ENCODE measurements at regions not wholly inside any gene's neighbourhood (a gene's known extent, or its start where the extent isn't known, plus 50 kb on each side); places are given as distances from the start of the nearest gene placed in this dataset.

- Histone ChIP-seq H3K9me3 (ENCODE audit: control insufficient read depth, insufficient read depth, low read length) (peaks cover 4% of the 10 kb centered on the region), H3K4me1 (ENCODE audit: control insufficient read depth, insufficient read depth, low read length) (no peaks in the 10 kb centered on the region), H3K36me3 (ENCODE audit: control insufficient read depth, insufficient read depth, low read length) (no peaks in the 10 kb centered on the region), H3K4me3 (ENCODE audit: low read depth, low read length) (no peak overlapping the region), H3K27ac (ENCODE audit: low read depth, low read length) (no peak overlapping the region), H3K27me3 (ENCODE audit: control insufficient read depth, insufficient read depth, low read length) (no peaks in the 10 kb centered on the region)
- 85% methylated on average over 9 of the region's 9 CpGs for WGBS (ENCODE audit: insufficient coverage)
- DNase-seq (ENCODE audit: low read depth in 4 of 6, low spot score in 6 of 6): no peak
Measured at GRCh38 chr10:131803860-131804425, 96.9 kb upstream of the PPP2R2D start.

DNA sequence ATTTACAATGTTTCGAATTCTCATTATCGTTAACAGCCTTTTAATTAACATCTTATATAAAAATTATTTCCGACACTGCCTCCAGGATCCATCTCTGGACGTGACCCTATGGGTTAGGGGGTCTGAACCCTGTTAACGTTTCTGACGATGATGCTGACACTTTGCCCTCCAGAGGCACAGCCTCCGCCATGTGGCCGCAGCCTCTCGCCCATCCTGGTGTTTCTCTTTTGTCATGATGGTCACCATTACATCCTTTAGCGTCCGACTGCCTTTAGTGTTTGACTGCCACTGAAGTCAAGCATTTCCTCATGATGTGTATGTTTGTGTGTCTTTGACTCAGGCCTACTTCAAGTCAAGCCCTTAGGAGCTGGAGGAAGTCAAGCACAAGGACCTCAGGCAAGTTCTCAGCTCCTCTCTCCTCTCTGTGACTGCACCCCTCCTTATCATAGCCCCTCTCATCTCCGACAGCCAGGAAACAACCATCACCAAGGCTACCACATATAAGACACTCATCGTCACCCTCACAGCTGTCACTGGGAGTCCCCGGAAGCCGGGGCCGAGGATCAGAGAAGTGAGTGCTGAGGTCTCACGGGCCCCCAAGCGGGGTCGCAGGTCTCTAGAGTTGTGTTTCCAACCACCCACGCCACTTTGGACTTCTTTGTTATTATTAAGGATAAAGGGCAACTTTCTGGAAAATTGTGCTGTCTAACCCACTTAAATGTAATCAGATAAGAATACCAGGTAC lies 96.1 kb upstream of the PPP2R2D start:
- Histone ChIP-seq H3K9me3 (ENCODE audit: control insufficient read depth, insufficient read depth, low read length) (peaks cover 1% of the 10 kb centered on the region), H3K36me3 (ENCODE audit: control insufficient read depth, insufficient read depth, low read length) (no peaks in the 10 kb centered on the region), H3K27ac (ENCODE audit: low read depth, low read length) (no peak overlapping the region), H3K27me3 (ENCODE audit: control insufficient read depth, insufficient read depth, low read length) (no peaks in the 10 kb centered on the region), H3K4me3 (ENCODE audit: low read depth, low read length) (no peak overlapping the region), H3K4me1 (ENCODE audit: control insufficient read depth, insufficient read depth, low read length) (no peaks in the 10 kb centered on the region)
- DNase-seq (ENCODE audit: low read depth in 4 of 6, low spot score in 6 of 6): no peak
- 90% methylated on average over 15 of the region's 20 CpGs for WGBS (ENCODE audit: insufficient coverage)

DNA sequence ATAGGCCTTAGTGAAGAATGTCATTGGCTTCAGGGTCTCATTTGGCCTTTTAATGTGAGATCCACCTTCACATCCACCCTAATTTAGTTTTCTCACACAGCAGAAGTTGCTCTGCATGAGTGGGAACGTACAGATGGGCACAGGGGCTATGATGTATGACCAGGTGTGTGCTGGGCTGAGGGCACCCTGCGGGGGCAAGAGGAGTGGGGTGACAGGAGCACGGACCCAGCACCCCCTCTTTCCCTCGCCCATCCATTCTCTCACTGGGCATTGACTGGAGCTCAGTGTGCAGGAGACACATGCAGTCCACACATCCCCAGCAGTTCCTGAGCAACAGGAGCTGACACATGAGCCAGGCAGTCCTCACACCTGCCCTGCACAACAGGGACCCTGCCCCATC lies 95.1 kb upstream of the PPP2R2D start:
- DNase-seq (ENCODE audit: low read depth in 4 of 6, low spot score in 6 of 6): no peak
- no peaks in the 10 kb centered on the region for H3K36me3 ChIP-seq (ENCODE audit: control insufficient read depth, insufficient read depth, low read length)
- H3K9me3 ChIP-seq (ENCODE audit: control insufficient read depth, insufficient read depth, low read length): no peaks in the 10 kb centered on the region
- H3K27me3 ChIP-seq (ENCODE audit: control insufficient read depth, insufficient read depth, low read length): no peaks in the 10 kb centered on the region
- no peak overlapping the region for H3K27ac ChIP-seq (ENCODE audit: low read depth, low read length)
- no peaks in the 10 kb centered on the region for H3K4me1 ChIP-seq (ENCODE audit: control insufficient read depth, insufficient read depth, low read length)
- H3K4me3 ChIP-seq (ENCODE audit: low read depth, low read length): no peak overlapping the region
- 75% methylated on average over 3 of the region's 4 CpGs for WGBS (ENCODE audit: insufficient coverage)

DNA sequence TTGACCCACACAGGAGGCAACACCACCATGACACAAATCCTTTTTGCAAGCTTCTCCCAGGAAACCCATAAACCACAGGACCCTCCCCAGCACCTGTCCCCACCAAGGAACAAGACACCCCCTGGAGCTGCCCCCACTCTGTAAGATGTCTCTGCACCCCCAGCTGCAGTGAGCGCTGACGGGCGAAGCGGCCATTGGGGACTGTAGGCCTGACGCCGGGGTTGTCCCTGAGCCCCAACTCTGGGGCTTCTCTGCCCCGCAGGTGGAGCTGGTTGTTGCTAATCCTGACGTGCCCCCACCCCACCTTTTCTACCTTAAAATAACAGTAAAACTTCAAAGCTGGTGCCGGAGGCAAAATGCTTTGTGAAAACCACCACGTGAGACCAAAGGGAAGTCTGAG lies 94.7 kb upstream of the PPP2R2D start:
- Histone ChIP-seq H3K36me3 (ENCODE audit: control insufficient read depth, insufficient read depth, low read length) (no peaks in the 10 kb centered on the region), H3K4me1 (ENCODE audit: control insufficient read depth, insufficient read depth, low read length) (no peaks in the 10 kb centered on the region), H3K27me3 (ENCODE audit: control insufficient read depth, insufficient read depth, low read length) (no peaks in the 10 kb centered on the region), H3K4me3 (ENCODE audit: low read depth, low read length) (no peak overlapping the region), H3K27ac (ENCODE audit: low read depth, low read length) (no peak overlapping the region), H3K9me3 (ENCODE audit: control insufficient read depth, insufficient read depth, low read length) (no peaks in the 10 kb centered on the region)
- WGBS (ENCODE audit: insufficient coverage): 80% methylated on average over 10 of the region's 10 CpGs
- no peak for DNase-seq (ENCODE audit: low read depth in 4 of 6, low spot score in 6 of 6)

DNA sequence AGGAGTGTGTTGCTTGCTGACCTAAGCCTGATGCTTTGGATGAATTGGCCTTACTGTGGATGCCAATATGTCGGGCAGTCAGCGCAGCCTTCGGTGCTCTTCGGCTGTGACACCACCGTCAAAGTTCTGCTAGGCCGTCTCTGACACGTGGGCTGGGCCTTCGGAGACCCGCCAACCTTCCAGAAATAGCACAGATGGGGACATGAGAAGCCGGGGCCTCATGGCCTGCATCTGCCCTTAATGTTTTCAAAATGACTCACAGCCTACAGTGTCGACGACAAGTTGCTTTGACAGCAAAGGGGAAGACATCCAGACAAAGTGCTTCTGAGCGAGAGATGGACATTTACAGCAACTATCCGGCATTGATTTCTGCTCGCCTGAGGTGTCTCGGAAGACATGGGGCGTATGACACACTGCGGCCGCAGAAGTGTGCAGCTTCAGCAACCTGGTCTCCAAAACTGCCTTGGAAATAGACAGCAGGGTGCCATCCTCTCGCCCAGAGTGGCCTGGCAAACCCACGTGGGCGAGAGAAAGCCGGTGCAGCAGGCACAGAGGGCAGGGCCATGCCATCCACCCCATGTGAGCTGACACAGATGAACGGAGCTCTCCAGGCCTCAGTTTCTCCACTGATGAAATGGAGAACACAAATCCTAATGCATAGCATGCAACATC lies 94.0 kb upstream of the PPP2R2D start:
- Histone ChIP-seq H3K4me3 (ENCODE audit: low read depth, low read length) (no peak overlapping the region), H3K4me1 (ENCODE audit: control insufficient read depth, insufficient read depth, low read length) (no peaks in the 10 kb centered on the region), H3K27me3 (ENCODE audit: control insufficient read depth, insufficient read depth, low read length) (no peaks in the 10 kb centered on the region), H3K27ac (ENCODE audit: low read depth, low read length) (no peak overlapping the region), H3K9me3 (ENCODE audit: control insufficient read depth, insufficient read depth, low read length) (no peaks in the 10 kb centered on the region), H3K36me3 (ENCODE audit: control insufficient read depth, insufficient read depth, low read length) (no peaks in the 10 kb centered on the region)
- 83% methylated on average over 23 of the region's 24 CpGs for WGBS (ENCODE audit: insufficient coverage)
- no peak for DNase-seq (ENCODE audit: low read depth in 4 of 6, low spot score in 6 of 6)

DNA sequence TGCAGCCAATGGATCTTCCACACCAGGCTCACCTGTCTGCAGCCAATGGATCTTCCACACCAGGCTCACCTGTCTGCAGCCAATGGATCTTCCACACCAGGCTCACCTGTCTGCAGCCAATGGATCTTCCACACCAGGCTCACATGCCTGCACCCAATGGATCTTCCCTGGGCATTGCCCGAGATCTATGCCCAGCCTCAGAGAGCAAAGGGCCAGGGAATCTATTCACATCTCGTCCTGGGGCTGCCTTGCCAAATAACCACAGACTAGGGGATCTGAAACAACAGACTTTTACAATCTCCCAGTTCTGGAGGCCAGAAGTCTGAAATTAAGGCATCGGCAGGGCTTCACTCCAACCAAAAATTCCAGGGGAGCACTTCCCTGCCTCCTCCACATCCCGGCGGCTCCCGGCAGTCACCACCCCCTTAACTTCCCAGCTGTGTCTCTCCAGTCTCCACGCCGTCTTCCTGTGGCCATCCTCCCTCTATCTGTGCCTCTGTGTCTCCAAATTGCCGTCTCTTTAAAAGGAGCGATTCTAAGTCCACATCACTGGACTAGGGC lies 92.4 kb upstream of the PPP2R2D start:
- Histone ChIP-seq H3K9me3 (ENCODE audit: control insufficient read depth, insufficient read depth, low read length) (no peaks in the 10 kb centered on the region), H3K4me1 (ENCODE audit: control insufficient read depth, insufficient read depth, low read length) (no peaks in the 10 kb centered on the region), H3K27ac (ENCODE audit: low read depth, low read length) (no peak overlapping the region), H3K4me3 (ENCODE audit: low read depth, low read length) (no peak overlapping the region), H3K27me3 (ENCODE audit: control insufficient read depth, insufficient read depth, low read length) (no peaks in the 10 kb centered on the region), H3K36me3 (ENCODE audit: control insufficient read depth, insufficient read depth, low read length) (no peaks in the 10 kb centered on the region)
- WGBS (ENCODE audit: insufficient coverage): 88% methylated on average over 10 of the region's 10 CpGs
- no peak for DNase-seq (ENCODE audit: low read depth in 4 of 6, low spot score in 6 of 6)

DNA sequence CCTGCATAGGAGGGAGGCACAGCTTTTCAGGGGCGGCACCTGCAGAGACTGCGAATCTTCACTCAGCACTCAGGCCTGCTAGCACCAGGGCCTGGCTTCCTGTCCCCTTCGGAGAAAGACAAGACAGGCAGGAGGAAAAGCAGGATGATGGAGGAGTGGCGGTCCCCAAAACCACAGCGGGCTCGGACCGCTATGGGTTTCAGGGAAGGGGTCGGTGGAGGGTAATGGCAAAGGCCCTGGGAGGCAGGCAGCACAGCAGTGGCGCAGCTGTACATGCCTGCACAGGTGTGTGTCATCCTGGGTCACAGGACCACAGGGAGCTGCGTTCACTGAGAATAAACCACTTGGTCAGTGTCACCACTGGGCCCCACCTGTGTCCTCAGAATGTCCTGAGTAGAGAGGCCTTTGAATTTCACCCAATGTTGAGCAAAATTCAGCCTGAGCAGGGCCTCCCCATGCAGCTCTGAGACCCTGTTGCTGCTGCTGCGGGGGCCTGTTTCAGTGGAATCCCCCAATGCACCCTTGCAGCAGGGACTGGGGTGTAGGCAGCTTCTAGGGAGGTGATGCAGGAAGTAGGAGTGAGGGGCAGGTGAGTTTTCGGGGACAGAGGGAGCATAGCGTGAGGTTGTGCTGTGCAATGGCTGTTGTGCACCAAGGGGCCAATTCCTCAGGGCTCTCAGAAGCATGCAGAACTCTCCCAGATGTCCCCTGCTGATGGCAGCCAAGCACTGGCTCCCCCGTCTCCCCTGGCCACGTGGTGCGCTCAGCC lies 90.6 kb upstream of the PPP2R2D start:
- Histone ChIP-seq H3K27ac (ENCODE audit: low read depth, low read length) (no peak overlapping the region), H3K9me3 (ENCODE audit: control insufficient read depth, insufficient read depth, low read length) (no peaks in the 10 kb centered on the region), H3K27me3 (ENCODE audit: control insufficient read depth, insufficient read depth, low read length) (no peaks in the 10 kb centered on the region), H3K36me3 (ENCODE audit: control insufficient read depth, insufficient read depth, low read length) (no peaks in the 10 kb centered on the region), H3K4me1 (ENCODE audit: control insufficient read depth, insufficient read depth, low read length) (no peaks in the 10 kb centered on the region), H3K4me3 (ENCODE audit: low read depth, low read length) (no peak overlapping the region)
- 83% methylated on average over 16 of the region's 16 CpGs for WGBS (ENCODE audit: insufficient coverage)
- DNase-seq (ENCODE audit: low read depth in 4 of 6, low spot score in 6 of 6): no peak

- Histone ChIP-seq H3K4me3 (ENCODE audit: low read depth, low read length) (no peak overlapping the region), H3K36me3 (ENCODE audit: control insufficient read depth, insufficient read depth, low read length) (no peaks in the 10 kb centered on the region), H3K27me3 (ENCODE audit: control insufficient read depth, insufficient read depth, low read length) (no peaks in the 10 kb centered on the region), H3K27ac (ENCODE audit: low read depth, low read length) (no peak overlapping the region), H3K9me3 (ENCODE audit: control insufficient read depth, insufficient read depth, low read length) (no peaks in the 10 kb centered on the region), H3K4me1 (ENCODE audit: control insufficient read depth, insufficient read depth, low read length) (no peaks in the 10 kb centered on the region)
- no peak for DNase-seq (ENCODE audit: low read depth in 4 of 6, low spot score in 6 of 6)
- 92% methylated on average over 25 of the region's 25 CpGs for WGBS (ENCODE audit: insufficient coverage)
Measured at GRCh38 chr10:131810805-131811629, 89.8 kb upstream of the PPP2R2D start.
